ENCODE measurements at regions not wholly inside any gene's neighbourhood (a gene's known extent, or its start where the extent isn't known, plus 50 kb on each side); places are given as distances from the start of the nearest gene placed in this dataset.

GRCh38 chr20:60650087-60650486, 602.0 kb upstream of the CDH4 start:
- H3K36me3 ChIP-seq (ENCODE audit: control insufficient read depth, insufficient read depth, low read length), result no peaks in the 10 kb centered on the region
- H3K4me1 ChIP-seq (ENCODE audit: control insufficient read depth, insufficient read depth, low read length), result no peaks in the 10 kb centered on the region
- Mint-ChIP-seq H3K4me3 (no peak overlapping the region), H3K4me1 (no peaks in the 10 kb centered on the region), H3K9me3 (peaks cover 21% of the 10 kb centered on the region), H3K27ac (no peak overlapping the region), H3K36me3 (ENCODE audit: low read depth) (peaks cover 3% of the 10 kb centered on the region), H3K27me3 (ENCODE audit: insufficient read depth) (no peaks in the 10 kb centered on the region)
- DNase-seq, result no peak
- 92 to 95% methylated on average over 10 of the region's 10 CpGs for WGBS, 2 experiments (ENCODE audit: insufficient coverage in 1 of 2, insufficient read length in 1 of 2)
- H3K27ac ChIP-seq (ENCODE audit: low read depth, low read length), result no peak overlapping the region
- peaks cover 12% of the 10 kb centered on the region for H3K9me3 ChIP-seq (ENCODE audit: control insufficient read depth, low read length)
- H3K4me3 ChIP-seq (ENCODE audit: low read length), result no peak overlapping the region
- no peak for TF ChIP-seq CTCF (conservative IDR thresholded peaks at IDR 0.05)
- no peaks in the 10 kb centered on the region for H3K27me3 ChIP-seq (ENCODE audit: control insufficient read depth, insufficient read depth, low read length, poor library complexity, severe bottlenecking)
- no peak overlapping the region for H3K9ac ChIP-seq (ENCODE audit: extremely low read depth, low read length, poor library complexity, severe bottlenecking)

- Histone ChIP-seq H3K36me3 (ENCODE audit: control insufficient read depth, insufficient read depth, low read length) (no peaks in the 10 kb centered on the region), H3K27ac (ENCODE audit: low read depth, low read length) (no peak overlapping the region), H3K27me3 (ENCODE audit: control insufficient read depth, insufficient read depth, low read length, poor library complexity, severe bottlenecking) (no peaks in the 10 kb centered on the region), H3K4me1 (ENCODE audit: control insufficient read depth, insufficient read depth, low read length) (no peaks in the 10 kb centered on the region), H3K9me3 (ENCODE audit: control insufficient read depth, low read length) (peaks cover 4% of the 10 kb centered on the region), H3K9ac (ENCODE audit: extremely low read depth, low read length, poor library complexity, severe bottlenecking) (no peak overlapping the region), H3K4me3 (ENCODE audit: low read length) (no peak overlapping the region)
- peaks cover 4% of the 10 kb centered on the region for H3K27me3 Mint-ChIP-seq (ENCODE audit: insufficient read depth)
- 83 to 100% methylated on average over 1 of the region's 2 CpGs for WGBS, 2 experiments (ENCODE audit: insufficient coverage in 1 of 2, insufficient read length in 1 of 2)
- no peak for TF ChIP-seq CTCF (conservative IDR thresholded peaks at IDR 0.05)
- no peak overlapping the region for H3K27ac Mint-ChIP-seq
- H3K36me3 Mint-ChIP-seq (ENCODE audit: low read depth), result peaks cover 4% of the 10 kb centered on the region
- no peak overlapping the region for H3K4me3 Mint-ChIP-seq
- H3K9me3 Mint-ChIP-seq, result peaks cover 23% of the 10 kb centered on the region
- H3K4me1 Mint-ChIP-seq, result peaks cover 2% of the 10 kb centered on the region
- no peak for DNase-seq
These were observed 600.0 kb upstream of the CDH4 start for GRCh38 chr20:60652046-60652445.

- TF ChIP-seq CTCF (conservative IDR thresholded peaks at IDR 0.05), result no peak
These were observed 599.4 kb upstream of the CDH4 start for GRCh38 chr20:60652615-60653014.

More at GRCh38 chr20:60652615-60653014, 599.4 kb upstream of the CDH4 start:
- H3K9me3 ChIP-seq (ENCODE audit: control insufficient read depth, low read length), result no peaks in the 10 kb centered on the region
- peaks cover 4% of the 10 kb centered on the region for H3K36me3 Mint-ChIP-seq (ENCODE audit: low read depth)
- H3K4me1 ChIP-seq (ENCODE audit: control insufficient read depth, insufficient read depth, low read length), result no peaks in the 10 kb centered on the region
- no peak overlapping the region for H3K9ac ChIP-seq (ENCODE audit: extremely low read depth, low read length, poor library complexity, severe bottlenecking)
- H3K4me3 ChIP-seq (ENCODE audit: low read length), result no peak overlapping the region
- H3K27me3 ChIP-seq (ENCODE audit: control insufficient read depth, insufficient read depth, low read length, poor library complexity, severe bottlenecking), result no peaks in the 10 kb centered on the region
- 86 to 100% methylated on average over 2 to 4 of the region's 4 CpGs for WGBS, 2 experiments (ENCODE audit: insufficient coverage in 1 of 2, insufficient read length in 1 of 2)
- H3K4me3 Mint-ChIP-seq, result no peak overlapping the region
- peaks cover 23% of the 10 kb centered on the region for H3K9me3 Mint-ChIP-seq
- peaks cover 7% of the 10 kb centered on the region for H3K4me1 Mint-ChIP-seq
- H3K27me3 Mint-ChIP-seq (ENCODE audit: insufficient read depth), result peaks cover 4% of the 10 kb centered on the region
- no peak for DNase-seq
- no peaks in the 10 kb centered on the region for H3K36me3 ChIP-seq (ENCODE audit: control insufficient read depth, insufficient read depth, low read length)
- H3K27ac Mint-ChIP-seq, result no peak overlapping the region
- no peak overlapping the region for H3K27ac ChIP-seq (ENCODE audit: low read depth, low read length)

Measured in endodermal cell (in vitro differentiated cells).